HEK293 (cell line): ENCODE measurements at regions not wholly inside any gene's neighbourhood (a gene's known extent, or its start where the extent isn't known, plus 50 kb on each side); places are given as distances from the start of the nearest gene placed in this dataset.

Source experiments
- KLF7 ChIP-seq: fragments of 450-650 bp; formaldehyde crosslinking; IDR thresholded peaks from 2 replicates; pipeline ENCODE4 v1.5.1; 2016; ENCODE audit warnings: missing biosample characterization, missing genetic modification characterization, borderline replicate concordance
- MYNN ChIP-seq: fragments of 450-650 bp; formaldehyde crosslinking; IDR thresholded peaks from 2 replicates; pipeline ENCODE4 v1.5.1; 2016; ENCODE audit warnings: missing biosample characterization, missing genetic modification characterization, borderline replicate concordance
- OVOL3 ChIP-seq: fragments of 450-650 bp; formaldehyde crosslinking; IDR thresholded peaks from 2 replicates; pipeline ENCODE4 v1.5.1; 2016; ENCODE audit warnings: missing biosample characterization, missing genetic modification characterization
- PRDM4 ChIP-seq: fragments of 450-650 bp; formaldehyde crosslinking; IDR thresholded peaks from 2 replicates; pipeline ENCODE4 v1.5.1; 2017; ENCODE audit warnings: missing biosample characterization, missing genetic modification characterization
- SCRT1 ChIP-seq: fragments of 450-650 bp; formaldehyde crosslinking; IDR thresholded peaks from 2 replicates; pipeline ENCODE4 v1.5.1; 2016; ENCODE audit warnings: missing biosample characterization, missing genetic modification characterization, borderline replicate concordance
- SCRT2 ChIP-seq: fragments of 450-650 bp; formaldehyde crosslinking; IDR thresholded peaks from 2 replicates; pipeline ENCODE4 v1.5.1; 2016; ENCODE audit warnings: missing biosample characterization, missing genetic modification characterization
- SP2 ChIP-seq: fragments of 450-650 bp; formaldehyde crosslinking; IDR thresholded peaks from 2 replicates; pipeline ENCODE4 v1.5.1; 2016; ENCODE audit warnings: missing biosample characterization, missing genetic modification characterization
- ZBTB1 ChIP-seq: fragments of 450-650 bp; formaldehyde crosslinking; IDR thresholded peaks from 2 replicates; pipeline ENCODE4 v1.5.1; 2016; ENCODE audit warnings: missing biosample characterization, missing genetic modification characterization
- ZBTB20 ChIP-seq: fragments of 450-650 bp; formaldehyde crosslinking; IDR thresholded peaks from 2 replicates; pipeline ENCODE4 v1.5.1; 2016; ENCODE audit warnings: missing biosample characterization, missing genetic modification characterization
- ZBTB44 ChIP-seq: fragments of 450-650 bp; IDR thresholded peaks from 2 replicates; pipeline ENCODE4 v1.5.1; 2018; ENCODE audit warnings: missing biosample characterization, mild to moderate bottlenecking, missing genetic modification characterization
- ZBTB8A ChIP-seq: fragments of 450-650 bp; formaldehyde crosslinking; IDR thresholded peaks from 2 replicates; pipeline ENCODE4 v1.5.1; 2016; ENCODE audit warnings: missing biosample characterization, missing genetic modification characterization
- ZEB2 ChIP-seq: fragments of 450-650 bp; formaldehyde crosslinking; IDR thresholded peaks from 2 replicates; pipeline ENCODE4 v1.5.1; 2016; ENCODE audit warnings: missing biosample characterization, missing genetic modification characterization
- ZIC2 ChIP-seq: fragments of 450-650 bp; formaldehyde crosslinking; IDR thresholded peaks from 2 replicates; pipeline ENCODE4 v1.5.1; 2016; ENCODE audit warnings: missing biosample characterization, missing genetic modification characterization
- ZNF121 ChIP-seq: fragments of 450-650 bp; formaldehyde crosslinking; IDR thresholded peaks from 2 replicates; pipeline ENCODE4 v1.5.1; 2016; ENCODE audit warnings: missing biosample characterization, missing genetic modification characterization
- ZNF138 ChIP-seq: fragments of 450-650 bp; formaldehyde crosslinking; IDR thresholded peaks from 2 replicates; pipeline ENCODE4 v1.5.1; 2016; ENCODE audit warnings: missing biosample characterization, missing genetic modification characterization, borderline replicate concordance
- ZNF23 ChIP-seq: fragments of 450-650 bp; formaldehyde crosslinking; IDR thresholded peaks from 2 replicates; pipeline ENCODE4 v1.5.1; 2016; ENCODE audit warnings: missing biosample characterization, missing genetic modification characterization, borderline replicate concordance
- ZNF416 ChIP-seq: fragments of 450-650 bp; formaldehyde crosslinking; IDR thresholded peaks from 2 replicates; pipeline ENCODE4 v1.5.1; 2016; ENCODE audit warnings: missing biosample characterization, missing genetic modification characterization
- ZNF561 ChIP-seq: fragments of 450-650 bp; IDR thresholded peaks from 2 replicates; pipeline ENCODE4 v1.5.1; 2018; ENCODE audit warnings: missing biosample characterization, missing genetic modification characterization, borderline replicate concordance
- ZNF600 ChIP-seq: fragments of 450-650 bp; formaldehyde crosslinking; IDR thresholded peaks from 2 replicates; pipeline ENCODE4 v1.5.1; 2016; ENCODE audit warnings: missing biosample characterization, missing genetic modification characterization
- ZNF777 ChIP-seq: fragments of 450-650 bp; formaldehyde crosslinking; IDR thresholded peaks from 2 replicates; pipeline ENCODE4 v1.5.1; 2017; ENCODE audit warnings: missing biosample characterization, missing genetic modification characterization, borderline replicate concordance
- ZSCAN30 ChIP-seq: fragments of 450-650 bp; IDR thresholded peaks from 2 replicates; pipeline ENCODE4 v1.5.1; 2018; ENCODE audit warnings: missing biosample characterization, mild to moderate bottlenecking, missing genetic modification characterization, moderate library complexity
- TF ChIP-seq, protein P1 (sequence below): fragments of 450-650 bp; formaldehyde crosslinking; IDR thresholded peaks from 2 replicates; pipeline ENCODE4 v1.5.1; 2016; ENCODE audit warnings: missing biosample characterization, missing genetic modification characterization
- TF ChIP-seq, protein P2 (sequence below): fragments of 450-650 bp; formaldehyde crosslinking; IDR thresholded peaks from 2 replicates; pipeline ENCODE4 v1.5.0; 2017; ENCODE audit warnings: missing biosample characterization, missing genetic modification characterization, borderline replicate concordance
- TF ChIP-seq, protein P3 (sequence below): fragments of 450-650 bp; formaldehyde crosslinking; conservative IDR thresholded peaks from 2 replicates; pipeline ENCODE4 v1.5.1; 2016; ENCODE audit warnings: low read depth, missing biosample characterization, missing genetic modification characterization
- TF ChIP-seq, protein P4 (sequence below): IDR thresholded peaks from 2 replicates; pipeline ENCODE4 v1.6.1; 2011; ENCODE audit warnings: mild to moderate bottlenecking, low read depth, low read length, borderline replicate concordance

DNA sequence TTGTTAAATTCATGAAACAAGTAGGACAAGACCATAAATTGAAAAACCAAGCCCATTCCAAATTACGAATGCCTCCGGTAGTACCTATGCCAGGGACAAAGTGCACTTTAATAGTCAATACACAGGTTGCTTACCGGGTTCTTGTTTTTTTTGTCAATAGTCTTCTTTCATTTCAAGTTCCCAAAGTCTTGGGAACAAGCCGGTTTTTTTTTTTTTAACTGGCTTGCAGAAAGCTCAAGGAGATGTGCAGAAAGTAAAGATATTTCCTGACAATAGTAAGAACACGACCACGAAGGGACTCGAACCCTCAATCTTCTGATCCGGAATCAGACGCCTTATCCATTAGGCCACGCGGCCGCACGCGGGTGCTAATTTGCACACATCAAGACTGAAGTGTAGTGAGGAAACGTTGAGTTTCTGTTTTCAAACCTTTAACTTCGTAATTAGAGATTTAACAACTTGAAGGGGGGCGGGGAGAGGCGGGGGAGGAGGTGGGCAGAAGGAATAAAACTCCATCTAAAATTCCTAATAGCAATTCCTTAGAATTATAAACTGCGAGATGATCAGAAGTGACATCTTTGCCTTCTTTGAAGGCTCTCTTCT, 181.0 kb downstream of the TRIM27 start (continued):
- TF ChIP-seq ZNF777 (no peak), PRDM4 (tag by site-specific recombination) (no peak), ZNF121 (tag by site-specific recombination) (no peak), ZIC2 (tag by site-specific recombination) (no peak), SCRT2 (peak; percentile 34; the same call in 1 of the 2 replicates), ZNF23 (tag by site-specific recombination) (no peak), ZBTB44 (tag by site-specific recombination) (peak; percentile 76; the same call in 1 of the 2 replicates), SP2 (tag by site-specific recombination) (no peak), ZBTB8A (tag by site-specific recombination) (no peak), OVOL3 (no peak), ZBTB20 (tag by site-specific recombination) (no peak), KLF7 (tag by site-specific recombination) (no peak), ZNF138 (tag by site-specific recombination) (no peak), ZNF416 (no peak), SCRT1 (tag by site-specific recombination) (no peak), ZSCAN30 (tag by site-specific recombination) (peak; percentile 87), ZBTB1 (tag by site-specific recombination) (no peak), ZNF561 (tag by site-specific recombination) (peak; percentile 83; the same call in 1 of the 2 replicates), ZNF600 (tag by site-specific recombination) (peak; percentile 23; the same call in 1 of the 2 replicates), ZEB2 (tag by site-specific recombination) (peak; percentile 79), MYNN (tag by site-specific recombination) (no peak)
- TF ChIP-seq, protein P1, sequence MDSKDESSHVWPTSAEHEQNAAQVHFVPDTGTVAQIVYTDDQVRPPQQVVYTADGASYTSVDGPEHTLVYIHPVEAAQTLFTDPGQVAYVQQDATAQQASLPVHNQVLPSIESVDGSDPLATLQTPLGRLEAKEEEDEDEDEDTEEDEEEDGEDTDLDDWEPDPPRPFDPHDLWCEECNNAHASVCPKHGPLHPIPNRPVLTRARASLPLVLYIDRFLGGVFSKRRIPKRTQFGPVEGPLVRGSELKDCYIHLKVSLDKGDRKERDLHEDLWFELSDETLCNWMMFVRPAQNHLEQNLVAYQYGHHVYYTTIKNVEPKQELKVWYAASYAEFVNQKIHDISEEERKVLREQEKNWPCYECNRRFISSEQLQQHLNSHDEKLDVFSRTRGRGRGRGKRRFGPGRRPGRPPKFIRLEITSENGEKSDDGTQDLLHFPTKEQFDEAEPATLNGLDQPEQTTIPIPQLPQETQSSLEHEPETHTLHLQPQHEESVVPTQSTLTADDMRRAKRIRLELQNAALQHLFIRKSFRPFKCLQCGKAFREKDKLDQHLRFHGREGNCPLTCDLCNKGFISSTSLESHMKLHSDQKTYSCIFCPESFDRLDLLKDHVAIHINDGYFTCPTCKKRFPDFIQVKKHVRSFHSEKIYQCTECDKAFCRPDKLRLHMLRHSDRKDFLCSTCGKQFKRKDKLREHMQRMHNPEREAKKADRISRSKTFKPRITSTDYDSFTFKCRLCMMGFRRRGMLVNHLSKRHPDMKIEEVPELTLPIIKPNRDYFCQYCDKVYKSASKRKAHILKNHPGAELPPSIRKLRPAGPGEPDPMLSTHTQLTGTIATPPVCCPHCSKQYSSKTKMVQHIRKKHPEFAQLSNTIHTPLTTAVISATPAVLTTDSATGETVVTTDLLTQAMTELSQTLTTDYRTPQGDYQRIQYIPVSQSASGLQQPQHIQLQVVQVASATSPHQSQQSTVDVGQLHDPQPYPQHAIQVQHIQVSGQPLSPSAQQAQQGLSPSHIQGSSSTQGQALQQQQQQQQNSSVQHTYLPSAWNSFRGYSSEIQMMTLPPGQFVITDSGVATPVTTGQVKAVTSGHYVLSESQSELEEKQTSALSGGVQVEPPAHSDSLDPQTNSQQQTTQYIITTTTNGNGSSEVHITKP (tag by site-specific recombination) = peak; percentile 58
- TF ChIP-seq, protein P2, sequence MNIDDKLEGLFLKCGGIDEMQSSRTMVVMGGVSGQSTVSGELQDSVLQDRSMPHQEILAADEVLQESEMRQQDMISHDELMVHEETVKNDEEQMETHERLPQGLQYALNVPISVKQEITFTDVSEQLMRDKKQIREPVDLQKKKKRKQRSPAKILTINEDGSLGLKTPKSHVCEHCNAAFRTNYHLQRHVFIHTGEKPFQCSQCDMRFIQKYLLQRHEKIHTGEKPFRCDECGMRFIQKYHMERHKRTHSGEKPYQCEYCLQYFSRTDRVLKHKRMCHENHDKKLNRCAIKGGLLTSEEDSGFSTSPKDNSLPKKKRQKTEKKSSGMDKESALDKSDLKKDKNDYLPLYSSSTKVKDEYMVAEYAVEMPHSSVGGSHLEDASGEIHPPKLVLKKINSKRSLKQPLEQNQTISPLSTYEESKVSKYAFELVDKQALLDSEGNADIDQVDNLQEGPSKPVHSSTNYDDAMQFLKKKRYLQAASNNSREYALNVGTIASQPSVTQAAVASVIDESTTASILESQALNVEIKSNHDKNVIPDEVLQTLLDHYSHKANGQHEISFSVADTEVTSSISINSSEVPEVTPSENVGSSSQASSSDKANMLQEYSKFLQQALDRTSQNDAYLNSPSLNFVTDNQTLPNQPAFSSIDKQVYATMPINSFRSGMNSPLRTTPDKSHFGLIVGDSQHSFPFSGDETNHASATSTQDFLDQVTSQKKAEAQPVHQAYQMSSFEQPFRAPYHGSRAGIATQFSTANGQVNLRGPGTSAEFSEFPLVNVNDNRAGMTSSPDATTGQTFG (tag by site-specific recombination) = no peak
- TF ChIP-seq, protein P3, sequence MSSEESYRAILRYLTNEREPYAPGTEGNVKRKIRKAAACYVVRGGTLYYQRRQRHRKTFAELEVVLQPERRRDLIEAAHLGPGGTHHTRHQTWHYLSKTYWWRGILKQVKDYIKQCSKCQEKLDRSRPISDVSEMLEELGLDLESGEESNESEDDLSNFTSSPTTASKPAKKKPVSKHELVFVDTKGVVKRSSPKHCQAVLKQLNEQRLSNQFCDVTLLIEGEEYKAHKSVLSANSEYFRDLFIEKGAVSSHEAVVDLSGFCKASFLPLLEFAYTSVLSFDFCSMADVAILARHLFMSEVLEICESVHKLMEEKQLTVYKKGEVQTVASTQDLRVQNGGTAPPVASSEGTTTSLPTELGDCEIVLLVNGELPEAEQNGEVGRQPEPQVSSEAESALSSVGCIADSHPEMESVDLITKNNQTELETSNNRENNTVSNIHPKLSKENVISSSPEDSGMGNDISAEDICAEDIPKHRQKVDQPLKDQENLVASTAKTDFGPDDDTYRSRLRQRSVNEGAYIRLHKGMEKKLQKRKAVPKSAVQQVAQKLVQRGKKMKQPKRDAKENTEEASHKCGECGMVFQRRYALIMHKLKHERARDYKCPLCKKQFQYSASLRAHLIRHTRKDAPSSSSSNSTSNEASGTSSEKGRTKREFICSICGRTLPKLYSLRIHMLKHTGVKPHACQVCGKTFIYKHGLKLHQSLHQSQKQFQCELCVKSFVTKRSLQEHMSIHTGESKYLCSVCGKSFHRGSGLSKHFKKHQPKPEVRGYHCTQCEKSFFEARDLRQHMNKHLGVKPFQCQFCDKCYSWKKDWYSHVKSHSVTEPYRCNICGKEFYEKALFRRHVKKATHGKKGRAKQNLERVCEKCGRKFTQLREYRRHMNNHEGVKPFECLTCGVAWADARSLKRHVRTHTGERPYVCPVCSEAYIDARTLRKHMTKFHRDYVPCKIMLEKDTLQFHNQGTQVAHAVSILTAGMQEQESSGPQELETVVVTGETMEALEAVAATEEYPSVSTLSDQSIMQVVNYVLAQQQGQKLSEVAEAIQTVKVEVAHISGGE (tag by site-specific recombination) = no peak
- TF ChIP-seq, protein P4, sequence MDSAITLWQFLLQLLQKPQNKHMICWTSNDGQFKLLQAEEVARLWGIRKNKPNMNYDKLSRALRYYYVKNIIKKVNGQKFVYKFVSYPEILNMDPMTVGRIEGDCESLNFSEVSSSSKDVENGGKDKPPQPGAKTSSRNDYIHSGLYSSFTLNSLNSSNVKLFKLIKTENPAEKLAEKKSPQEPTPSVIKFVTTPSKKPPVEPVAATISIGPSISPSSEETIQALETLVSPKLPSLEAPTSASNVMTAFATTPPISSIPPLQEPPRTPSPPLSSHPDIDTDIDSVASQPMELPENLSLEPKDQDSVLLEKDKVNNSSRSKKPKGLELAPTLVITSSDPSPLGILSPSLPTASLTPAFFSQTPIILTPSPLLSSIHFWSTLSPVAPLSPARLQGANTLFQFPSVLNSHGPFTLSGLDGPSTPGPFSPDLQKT = no peak
